ENCODE measurements at regions not wholly inside any gene's neighbourhood (a gene's known extent, or its start where the extent isn't known, plus 50 kb on each side); places are given as distances from the start of the nearest gene placed in this dataset.
A peak's percentile ranks its signal among the peaks of the same experiment; 100 is the strongest.

DNA sequence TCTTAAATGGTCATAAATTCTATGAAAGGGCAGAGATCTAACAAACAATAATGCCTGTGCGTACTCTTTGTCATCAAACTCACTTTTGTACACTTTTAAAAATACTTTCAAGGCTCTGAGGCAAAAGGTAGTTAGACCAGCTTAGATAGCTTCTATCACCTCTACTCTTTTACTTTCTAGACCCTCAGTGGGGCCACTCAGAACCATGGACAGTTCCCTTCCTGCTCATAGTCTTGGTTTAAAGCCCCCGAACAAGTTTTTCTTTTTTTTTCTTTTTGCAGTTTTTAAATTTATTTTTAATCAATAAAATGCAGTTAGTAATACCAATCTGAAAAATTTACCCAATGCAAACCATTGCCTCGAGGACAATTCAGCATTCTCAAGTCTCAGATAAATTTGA lies 460.5 kb upstream of the CNKSR2 start:
- TF ChIP-seq, protein P1, sequence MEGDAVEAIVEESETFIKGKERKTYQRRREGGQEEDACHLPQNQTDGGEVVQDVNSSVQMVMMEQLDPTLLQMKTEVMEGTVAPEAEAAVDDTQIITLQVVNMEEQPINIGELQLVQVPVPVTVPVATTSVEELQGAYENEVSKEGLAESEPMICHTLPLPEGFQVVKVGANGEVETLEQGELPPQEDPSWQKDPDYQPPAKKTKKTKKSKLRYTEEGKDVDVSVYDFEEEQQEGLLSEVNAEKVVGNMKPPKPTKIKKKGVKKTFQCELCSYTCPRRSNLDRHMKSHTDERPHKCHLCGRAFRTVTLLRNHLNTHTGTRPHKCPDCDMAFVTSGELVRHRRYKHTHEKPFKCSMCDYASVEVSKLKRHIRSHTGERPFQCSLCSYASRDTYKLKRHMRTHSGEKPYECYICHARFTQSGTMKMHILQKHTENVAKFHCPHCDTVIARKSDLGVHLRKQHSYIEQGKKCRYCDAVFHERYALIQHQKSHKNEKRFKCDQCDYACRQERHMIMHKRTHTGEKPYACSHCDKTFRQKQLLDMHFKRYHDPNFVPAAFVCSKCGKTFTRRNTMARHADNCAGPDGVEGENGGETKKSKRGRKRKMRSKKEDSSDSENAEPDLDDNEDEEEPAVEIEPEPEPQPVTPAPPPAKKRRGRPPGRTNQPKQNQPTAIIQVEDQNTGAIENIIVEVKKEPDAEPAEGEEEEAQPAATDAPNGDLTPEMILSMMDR (IDR thresholded peaks at IDR 0.05; ENCODE audit: insufficient read depth, low read depth, low read length, missing control alignments): no peak
- H3K4me3 ChIP-seq (ENCODE audit: low read length): no peak overlapping the region
- DNase-seq (ENCODE audit: low read depth): peak; percentile 1

DNA sequence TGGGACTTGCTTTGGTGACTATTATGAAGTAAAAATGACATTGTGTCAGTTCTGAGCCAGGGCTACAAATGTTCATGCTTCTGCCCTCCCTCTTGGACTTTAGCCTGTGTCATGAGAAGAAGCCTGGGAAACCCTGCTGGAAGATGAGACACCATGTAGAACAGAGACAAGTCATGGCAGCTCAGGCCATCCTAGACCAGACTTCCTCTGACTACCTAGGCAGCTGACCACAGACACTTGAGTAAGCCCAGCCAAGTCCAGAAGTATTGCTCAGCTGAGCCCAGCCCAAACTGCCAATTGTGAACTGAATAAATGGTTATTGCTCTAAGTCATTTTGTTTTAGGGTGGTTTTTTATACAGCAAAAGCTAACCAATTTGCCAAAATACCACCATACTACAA lies 467.6 kb upstream of the CNKSR2 start:
- no peak overlapping the region for H3K4me3 ChIP-seq (ENCODE audit: low read length)
- DNase-seq (ENCODE audit: low read depth): peak; percentile 47
- TF ChIP-seq, protein P1 (IDR thresholded peaks at IDR 0.05; ENCODE audit: insufficient read depth, low read depth, low read length, missing control alignments): no peak

DNA sequence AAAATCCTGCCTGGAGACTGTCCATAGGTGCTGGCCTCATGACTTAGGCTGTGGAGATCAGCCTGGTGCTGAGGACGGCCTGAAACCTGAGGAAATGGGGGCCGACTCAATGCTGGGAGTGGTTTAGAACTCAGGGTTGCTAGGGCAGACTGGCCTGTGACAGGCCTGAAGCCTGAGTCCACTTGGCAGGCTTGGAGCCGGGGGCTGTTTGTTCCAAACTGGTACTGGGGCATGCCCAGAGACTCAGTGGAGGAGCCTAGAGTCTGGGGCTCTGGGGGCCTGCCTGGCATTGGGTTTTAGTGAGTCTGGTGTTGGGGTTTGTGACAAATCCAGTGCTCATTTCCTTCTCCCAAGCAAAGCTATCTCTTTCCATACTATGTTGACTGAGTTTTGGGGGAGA lies 489.7 kb upstream of the CNKSR2 start:
- no peak for DNase-seq (ENCODE audit: low read depth)
- TF ChIP-seq, protein P1 (IDR thresholded peaks at IDR 0.05; ENCODE audit: insufficient read depth, low read depth, low read length, missing control alignments): no peak
- H3K4me3 ChIP-seq (ENCODE audit: low read length): no peak overlapping the region

- peak; percentile 0 for DNase-seq (ENCODE audit: low read depth)
Measured at GRCh38 chrX:20863649-20864048, 510.6 kb upstream of the CNKSR2 start.

GRCh38 chrX:20861113-20861512 lies 513.1 kb upstream of the CNKSR2 start:
- no peak for DNase-seq (ENCODE audit: low read depth)
- TF ChIP-seq, protein P1 (IDR thresholded peaks at IDR 0.05; ENCODE audit: insufficient read depth, low read depth, low read length, missing control alignments): no peak
- no peak overlapping the region for H3K4me3 ChIP-seq (ENCODE audit: low read length)

More at GRCh38 chrX:20863649-20864048, 510.6 kb upstream of the CNKSR2 start:
- TF ChIP-seq, protein P1 (IDR thresholded peaks at IDR 0.05; ENCODE audit: insufficient read depth, low read depth, low read length, missing control alignments): no peak
- H3K4me3 ChIP-seq (ENCODE audit: low read length): no peak overlapping the region

GRCh38 chrX:20857746-20858145 lies 516.5 kb upstream of the CNKSR2 start:
- peak; percentile 4 for DNase-seq (ENCODE audit: low read depth)
- H3K4me3 ChIP-seq (ENCODE audit: low read length): no peak overlapping the region
- TF ChIP-seq, protein P1 (IDR thresholded peaks at IDR 0.05; ENCODE audit: insufficient read depth, low read depth, low read length, missing control alignments): no peak

- DNase-seq (ENCODE audit: low read depth): no peak
- TF ChIP-seq, protein P1 (IDR thresholded peaks at IDR 0.05; ENCODE audit: insufficient read depth, low read depth, low read length, missing control alignments): no peak
- no peak overlapping the region for H3K4me3 ChIP-seq (ENCODE audit: low read length)
Measured at GRCh38 chrX:20838477-20838876, 535.7 kb upstream of the CNKSR2 start.
